Umbilical cord (tissue), 1 donor: ENCODE measurements at regions not wholly inside any gene's neighbourhood (a gene's known extent, or its start where the extent isn't known, plus 50 kb on each side); places are given as distances from the start of the nearest gene placed in this dataset.
"Not testable (repeated sequence)": the region's sequence is repeated elsewhere in the genome, so short reads cannot be mapped to it uniquely, and the experiment has no call there.

Experiments used
- DNase-seq: peaks from one replicate; pipeline ENCODE4 v3.0.0-alpha.2; 2015; ENCODE audit warnings: low spot score

GRCh38 chr4:49510238-49510637 is 524.2 kb downstream of the CWH43 start:
- DNase-seq, result peak; percentile 26

- peak; percentile 42 for DNase-seq
These were observed 525.3 kb downstream of the CWH43 start for GRCh38 chr4:49511353-49511752.

- peak; percentile 37 for DNase-seq
These were observed 525.9 kb downstream of the CWH43 start for GRCh38 chr4:49511881-49512491.

GRCh38 chr4:49512641-49513545 is 526.8 kb downstream of the CWH43 start:
- DNase-seq, result peak; percentile 9

- not testable (repeated sequence) for DNase-seq
These were observed 527.6 kb downstream of the CWH43 start for GRCh38 chr4:49513546-49514115.

- DNase-seq, result peak; percentile 25
These were observed 528.2 kb downstream of the CWH43 start for GRCh38 chr4:49514171-49514699.

- DNase-seq, result not testable (repeated sequence)
These were observed 528.8 kb downstream of the CWH43 start for GRCh38 chr4:49514841-49515240.

GRCh38 chr4:49515241-49515640 is 529.2 kb downstream of the CWH43 start:
- DNase-seq, result not testable (repeated sequence)

- DNase-seq, result not testable (repeated sequence)
These were observed 530.0 kb downstream of the CWH43 start for GRCh38 chr4:49516096-49516495.

GRCh38 chr4:49516796-49517195 is 530.7 kb downstream of the CWH43 start:
- no peak for DNase-seq

- not testable (repeated sequence) for DNase-seq
These were observed 531.6 kb downstream of the CWH43 start for GRCh38 chr4:49517485-49518205.

- not testable (repeated sequence) for DNase-seq
These were observed 533.3 kb downstream of the CWH43 start for GRCh38 chr4:49519150-49520035.

- not testable (repeated sequence) for DNase-seq
These were observed 538.0 kb downstream of the CWH43 start for GRCh38 chr4:49523816-49524765.

- DNase-seq, result not testable (repeated sequence)
These were observed 573.0 kb downstream of the CWH43 start for GRCh38 chr4:49558916-49559676.

- not testable (repeated sequence) for DNase-seq
These were observed 574.2 kb downstream of the CWH43 start for GRCh38 chr4:49560131-49560816.

GRCh38 chr4:49560883-49561282 is 574.8 kb downstream of the CWH43 start:
- DNase-seq, result not testable (repeated sequence)

GRCh38 chr4:49570248-49570647 is 584.2 kb downstream of the CWH43 start:
- not testable (repeated sequence) for DNase-seq

- DNase-seq, result not testable (repeated sequence)
These were observed 587.7 kb downstream of the CWH43 start for GRCh38 chr4:49573666-49574215.
